GM18907 (cell line): ENCODE measurements at regions not wholly inside any gene's neighbourhood (a gene's known extent, or its start where the extent isn't known, plus 50 kb on each side); places are given as distances from the start of the nearest gene placed in this dataset.
A peak's percentile ranks its signal among the peaks of the same experiment; 100 is the strongest.

Experiments
- ATAC-seq: cut with Tn5 transposase; IDR thresholded peaks from one replicate; pipeline ENCODE4 v1.9.1; 2021; ENCODE audit warnings: mild to moderate bottlenecking, moderate library complexity; ENCODE audit not compliant: unreplicated experiment

- no peak for ATAC-seq
Measured at GRCh38 chr13:73939071-73939380, 195.2 kb downstream of the KLF12 start.

- no peak for ATAC-seq
Measured at GRCh38 chr13:73938372-73939070, 195.7 kb downstream of the KLF12 start.

GRCh38 chr13:73937441-73937840 lies 196.8 kb downstream of the KLF12 start:
- ATAC-seq: no peak

- ATAC-seq: no peak
Measured at GRCh38 chr13:73935991-73936390, 198.2 kb downstream of the KLF12 start.

GRCh38 chr13:73934771-73935170 lies 199.4 kb downstream of the KLF12 start:
- no peak for ATAC-seq

- no peak for ATAC-seq
Measured at GRCh38 chr13:73934215-73934641, 200.0 kb downstream of the KLF12 start.

GRCh38 chr13:73933795-73934194 lies 200.4 kb downstream of the KLF12 start:
- no peak for ATAC-seq

- no peak for ATAC-seq
Measured at GRCh38 chr13:73932091-73932490, 202.1 kb downstream of the KLF12 start.

GRCh38 chr13:73929287-73929932 lies 204.8 kb downstream of the KLF12 start:
- ATAC-seq: no peak

- ATAC-seq: peak; percentile 93
Measured at GRCh38 chr13:73924607-73925006, 209.6 kb downstream of the KLF12 start.

- no peak for ATAC-seq
Measured at GRCh38 chr13:73922493-73923393, 211.5 kb downstream of the KLF12 start.

GRCh38 chr13:73918691-73919090 lies 215.5 kb downstream of the KLF12 start:
- ATAC-seq: no peak

- ATAC-seq: peak; percentile 77
Measured at GRCh38 chr13:73913751-73914518, 220.3 kb downstream of the KLF12 start.

- ATAC-seq: no peak
Measured at GRCh38 chr13:73913079-73913740, 221.0 kb downstream of the KLF12 start.

GRCh38 chr13:73911361-73911760 lies 222.8 kb downstream of the KLF12 start:
- ATAC-seq: no peak

- peak; percentile 63 for ATAC-seq
Measured at GRCh38 chr13:73910733-73911132, 223.5 kb downstream of the KLF12 start.

- ATAC-seq: no peak
Measured at GRCh38 chr13:73908809-73909208, 225.4 kb downstream of the KLF12 start.

GRCh38 chr13:73904625-73905024 lies 229.6 kb downstream of the KLF12 start:
- no peak for ATAC-seq

GRCh38 chr13:73903561-73903960 lies 230.6 kb downstream of the KLF12 start:
- ATAC-seq: no peak

- no peak for ATAC-seq
Measured at GRCh38 chr13:73902847-73903246, 231.4 kb downstream of the KLF12 start.
